ENCODE measurements at regions not wholly inside any gene's neighbourhood (a gene's known extent, or its start where the extent isn't known, plus 50 kb on each side); places are given as distances from the start of the nearest gene placed in this dataset.

GRCh38 chr4:19146038-19146437 is 1105.7 kb upstream of the SLIT2 start:
- Histone ChIP-seq H3K4me3 (no peak overlapping the region), H3K27me3 (no peaks in the 10 kb centered on the region), H3K36me3 (no peaks in the 10 kb centered on the region), H3K4me1 (no peaks in the 10 kb centered on the region), H3K9me3 (no peaks in the 10 kb centered on the region), H3K27ac (no peak overlapping the region)
- intact Hi-C loops (cut with DNase I; ENCODE audit: low total_unique reads) = no loop called here
- DNase-seq = no peak
- WGBS, 5 donors = 63 to 76% (median 73%) methylated on average over 3 of the region's 3 CpGs
- TF ChIP-seq CTCF (IDR thresholded peaks at IDR 0.05) (no peak), EP300 (IDR thresholded peaks at IDR 0.05) (no peak), POLR2A (IDR thresholded peaks at IDR 0.05) (no peak), POLR2AphosphoS5 (IDR thresholded peaks at IDR 0.05) (no peak)

GRCh38 chr4:19135895-19136633 is 1114.5 kb upstream of the LCORL start:
- no peak overlapping the region for H3K4me3 ChIP-seq
- intact Hi-C loops (cut with DNase I; ENCODE audit: low total_unique reads) = no loop called here
- H3K4me1 ChIP-seq = no peaks in the 10 kb centered on the region
- no peaks in the 10 kb centered on the region for H3K9me3 ChIP-seq
- no peak overlapping the region for H3K27ac ChIP-seq
- H3K27me3 ChIP-seq = no peaks in the 10 kb centered on the region
- no peaks in the 10 kb centered on the region for H3K36me3 ChIP-seq
- TF ChIP-seq POLR2A (IDR thresholded peaks at IDR 0.05) (no peak), POLR2AphosphoS5 (IDR thresholded peaks at IDR 0.05) (no peak), CTCF (IDR thresholded peaks at IDR 0.05) (no peak), EP300 (IDR thresholded peaks at IDR 0.05) (no peak)
- no peak for DNase-seq
- WGBS, 5 donors = 79 to 100% (median 93%) methylated on average over 1 of the region's 1 CpG

- whole genome bisulfite sequencing, 5 donors = 67 to 79% (median 73%) methylated on average over 3 of the region's 3 CpGs
These were observed 1113.1 kb upstream of the LCORL start for GRCh38 chr4:19134685-19135084.

GRCh38 chr4:19133315-19133714 is 1111.8 kb upstream of the LCORL start:
- no peak overlapping the region for H3K4me3 ChIP-seq
- no peaks in the 10 kb centered on the region for H3K9me3 ChIP-seq
- DNase-seq = no peak
- H3K27me3 ChIP-seq = no peaks in the 10 kb centered on the region
- no peaks in the 10 kb centered on the region for H3K36me3 ChIP-seq
- no peak for TF ChIP-seq EP300 (IDR thresholded peaks at IDR 0.05)
- no peak for TF ChIP-seq POLR2AphosphoS5 (IDR thresholded peaks at IDR 0.05)
- TF ChIP-seq POLR2A (IDR thresholded peaks at IDR 0.05) = no peak
- no peak for TF ChIP-seq CTCF (IDR thresholded peaks at IDR 0.05)
- intact Hi-C loops (cut with DNase I; ENCODE audit: low total_unique reads) = no loop called here
- WGBS, 5 donors = 71 to 84% (median 73%) methylated on average over 1 of the region's 1 CpG
- H3K27ac ChIP-seq = no peak overlapping the region
- no peaks in the 10 kb centered on the region for H3K4me1 ChIP-seq

More at GRCh38 chr4:19134685-19135084, 1113.1 kb upstream of the LCORL start:
- H3K27me3 ChIP-seq = no peaks in the 10 kb centered on the region
- H3K4me1 ChIP-seq = no peaks in the 10 kb centered on the region
- H3K27ac ChIP-seq = no peak overlapping the region
- intact Hi-C loops (cut with DNase I; ENCODE audit: low total_unique reads) = no loop called here
- no peaks in the 10 kb centered on the region for H3K36me3 ChIP-seq
- no peak for DNase-seq
- no peak overlapping the region for H3K4me3 ChIP-seq
- no peak for TF ChIP-seq POLR2AphosphoS5 (IDR thresholded peaks at IDR 0.05)
- TF ChIP-seq CTCF (IDR thresholded peaks at IDR 0.05) = no peak
- no peak for TF ChIP-seq POLR2A (IDR thresholded peaks at IDR 0.05)
- TF ChIP-seq EP300 (IDR thresholded peaks at IDR 0.05) = no peak
- no peaks in the 10 kb centered on the region for H3K9me3 ChIP-seq
